Mesothelial cell of epicardium (in vitro differentiated cells): ENCODE measurements at regions not wholly inside any gene's neighbourhood (a gene's known extent, or its start where the extent isn't known, plus 50 kb on each side); places are given as distances from the start of the nearest gene placed in this dataset.
"Not testable (repeated sequence)": the region's sequence is repeated elsewhere in the genome, so short reads cannot be mapped to it uniquely, and the experiment has no call there.

Source experiments
- DNase-seq, 2 experiments: peaks; one replicate each; pipeline ENCODE4 v3.0.0; 2021; ENCODE audit warnings: low spot score in 2 of 2; ENCODE audit not compliant: unreplicated experiment in 2 of 2
- H3K27ac Mint-ChIP-seq: 2 replicates; pipeline ENCODE4 v1.8.0; 2021; ENCODE audit warnings: mixed read lengths
- H3K27me3 Mint-ChIP-seq: 2 replicates; pipeline ENCODE4 v1.8.0; 2021; ENCODE audit warnings: low read depth, mixed read lengths
- H3K36me3 Mint-ChIP-seq: 2 replicates; pipeline ENCODE4 v1.8.0; 2021; ENCODE audit warnings: mixed read lengths
- H3K4me1 Mint-ChIP-seq: 2 replicates; pipeline ENCODE4 v1.8.0; 2021; ENCODE audit warnings: mixed read lengths
- H3K4me3 Mint-ChIP-seq: 2 replicates; pipeline ENCODE4 v1.8.0; 2021; ENCODE audit warnings: mild to moderate bottlenecking, moderate library complexity, mixed read lengths
- H3K9me3 Mint-ChIP-seq: 2 replicates; pipeline ENCODE4 v1.8.0; 2021; ENCODE audit warnings: mixed read lengths
- CTCF ChIP-seq: fragments of 200-600 bp; sonication (generic); IDR thresholded peaks from one replicate; pipeline ENCODE4 v1.5.0; 2021; ENCODE audit warnings: antibody characterized with exemption; ENCODE audit not compliant: unreplicated experiment

- Mint-ChIP-seq H3K9me3 (no peaks in the 10 kb centered on the region), H3K4me3 (no peak overlapping the region), H3K27ac (no peak overlapping the region), H3K27me3 (peaks cover 2% of the 10 kb centered on the region), H3K36me3 (no peaks in the 10 kb centered on the region), H3K4me1 (no peaks in the 10 kb centered on the region)
- DNase-seq: no peak
- TF ChIP-seq CTCF: no peak
Measured at GRCh38 chr4:27123123-27123768, 262.6 kb downstream of the STIM2 start.

- no peak overlapping the region for H3K4me3 Mint-ChIP-seq
- no peaks in the 10 kb centered on the region for H3K9me3 Mint-ChIP-seq
- H3K4me1 Mint-ChIP-seq: no peaks in the 10 kb centered on the region
- no peak for DNase-seq
- no peak for TF ChIP-seq CTCF
- H3K36me3 Mint-ChIP-seq: no peaks in the 10 kb centered on the region
- H3K27me3 Mint-ChIP-seq: peaks cover 2% of the 10 kb centered on the region
- H3K27ac Mint-ChIP-seq: no peak overlapping the region
Measured at GRCh38 chr4:27123769-27124124, 263.1 kb downstream of the STIM2 start.

GRCh38 chr4:27126895-27127294 is 266.3 kb downstream of the STIM2 start:
- H3K4me3 Mint-ChIP-seq, H3K9me3 Mint-ChIP-seq, H3K36me3 Mint-ChIP-seq, DNase-seq, H3K27me3 Mint-ChIP-seq, H3K4me1 Mint-ChIP-seq, H3K27ac Mint-ChIP-seq: not testable (repeated sequence)

- TF ChIP-seq CTCF: no peak
- DNase-seq: no peak
- Mint-ChIP-seq H3K27me3 (peaks cover 2% of the 10 kb centered on the region), H3K27ac (no peak overlapping the region), H3K4me1 (no peaks in the 10 kb centered on the region), H3K9me3 (peaks cover under 1% of the 10 kb centered on the region), H3K36me3 (no peaks in the 10 kb centered on the region), H3K4me3 (no peak overlapping the region)
Measured at GRCh38 chr4:27128443-27128842, 267.8 kb downstream of the STIM2 start.

- TF ChIP-seq CTCF: no peak
- Mint-ChIP-seq H3K27me3 (no peaks in the 10 kb centered on the region), H3K27ac (no peak overlapping the region), H3K4me3 (no peak overlapping the region), H3K36me3 (no peaks in the 10 kb centered on the region), H3K9me3 (peaks cover 10% of the 10 kb centered on the region), H3K4me1 (no peaks in the 10 kb centered on the region)
- no peak for DNase-seq
Measured at GRCh38 chr4:27129871-27130366, 269.3 kb downstream of the STIM2 start.

GRCh38 chr4:27132497-27132896 is 271.9 kb downstream of the STIM2 start:
- Mint-ChIP-seq H3K36me3 (no peaks in the 10 kb centered on the region), H3K27ac (no peak overlapping the region), H3K4me1 (no peaks in the 10 kb centered on the region), H3K27me3 (no peaks in the 10 kb centered on the region), H3K4me3 (no peak overlapping the region), H3K9me3 (peaks cover 31% of the 10 kb centered on the region)
- no peak for TF ChIP-seq CTCF
- no peak for DNase-seq
